Peyer's patch (tissue), 4 donors: ENCODE measurements at regions not wholly inside any gene's neighbourhood (a gene's known extent, or its start where the extent isn't known, plus 50 kb on each side); places are given as distances from the start of the nearest gene placed in this dataset.

ENCODE experiments used
- DNase-seq, 3 donors: peaks; one replicate each; pipeline ENCODE4 v3.0.0-alpha.2; 2017 to 2019
- H3K27ac ChIP-seq, 4 donors: fragments of 200-600 bp; sonication (generic); one replicate each; pipeline ENCODE4 v1.5.1; 2016 to 2019
- H3K27me3 ChIP-seq, 2 donors: fragments of 200-600 bp; sonication (generic); one replicate each; pipeline ENCODE4 v1.5.1; 2019
- H3K36me3 ChIP-seq, 3 donors: fragments of 200-600 bp; sonication (generic); one replicate each; pipeline ENCODE4 v1.5.1; 2016 to 2019
- H3K4me1 ChIP-seq, 4 donors: fragments of 200-600 bp; sonication (generic); one replicate each; pipeline ENCODE4 v1.5.1; 2016 to 2019
- H3K4me3 ChIP-seq, 4 donors: fragments of 200-600 bp; sonication (generic); 1 replicate in 3 of 4; 2 replicates in 1 of 4; pipeline ENCODE4 v1.5.1; 2016 to 2019; ENCODE audit warnings: mild to moderate bottlenecking in 1 of 4
- H3K9me3 ChIP-seq, 4 donors: fragments of 200-600 bp; sonication (generic); one replicate each; pipeline ENCODE4 v1.5.1; 2016 to 2019; ENCODE audit warnings: mild to moderate bottlenecking in 1 of 4
- CTCF ChIP-seq, 6 experiments: fragments of 450-650 bp in 4 of 6; fragments of 200-600 bp in 2 of 6; sonication (generic) in 1 of 6; IDR thresholded peaks; one replicate each; pipeline ENCODE4 v1.5.1; 2017 to 2019; ENCODE audit warnings: antibody characterized with exemption in 6 of 6, mild to moderate bottlenecking in 3 of 6, moderate library complexity in 1 of 6
- POLR2A ChIP-seq, 2 donors: fragments of 450-650 bp; IDR thresholded peaks; one replicate each; pipeline ENCODE4 v1.5.1; 2017; ENCODE audit warnings: antibody characterized with exemption in 2 of 2, mild to moderate bottlenecking in 2 of 2, moderate library complexity in 2 of 2

GRCh38 chr5:40365342-40366330, 314.1 kb upstream of the PTGER4 start:
- Histone ChIP-seq H3K27ac (peak overlapping the region in 1 of 4 donors; percentile 69), H3K27me3 (no peaks in the 10 kb centered on the region), H3K36me3 (no peaks in the 10 kb centered on the region), H3K4me3 (no peak overlapping the region), H3K9me3 (no peaks in the 10 kb centered on the region), H3K4me1 (peaks cover 0 to 6% (median 0%) of the 10 kb centered on the region in 4 donors)
- no peak for DNase-seq
- TF ChIP-seq POLR2A (IDR thresholded peaks at IDR 0.05) (no peak), CTCF (IDR thresholded peaks at IDR 0.05) (no peak)

GRCh38 chr5:40364441-40364840, 315.3 kb upstream of the PTGER4 start:
- H3K9me3 ChIP-seq: no peaks in the 10 kb centered on the region

GRCh38 chr5:40361378-40361777, 318.3 kb upstream of the PTGER4 start:
- Histone ChIP-seq H3K9me3 (no peaks in the 10 kb centered on the region), H3K36me3 (no peaks in the 10 kb centered on the region), H3K4me3 (no peak overlapping the region), H3K4me1 (peaks cover 0 to 6% (median 0%) of the 10 kb centered on the region in 4 donors), H3K27me3 (no peaks in the 10 kb centered on the region), H3K27ac (no peak overlapping the region)
- TF ChIP-seq CTCF (IDR thresholded peaks at IDR 0.05) (no peak), POLR2A (IDR thresholded peaks at IDR 0.05) (no peak)
- DNase-seq: no peak

More at GRCh38 chr5:40364441-40364840, 315.3 kb upstream of the PTGER4 start:
- no peaks in the 10 kb centered on the region for H3K36me3 ChIP-seq
- TF ChIP-seq CTCF (IDR thresholded peaks at IDR 0.05) (no peak), POLR2A (IDR thresholded peaks at IDR 0.05) (no peak)
- no peak overlapping the region for H3K27ac ChIP-seq
- H3K4me3 ChIP-seq: no peak overlapping the region
- no peaks in the 10 kb centered on the region for H3K27me3 ChIP-seq
- DNase-seq: no peak
- peaks cover 0 to 6% (median 0%) of the 10 kb centered on the region in 4 donors for H3K4me1 ChIP-seq

GRCh38 chr5:40360685-40361084, 319.0 kb upstream of the PTGER4 start:
- H3K36me3 ChIP-seq: no peaks in the 10 kb centered on the region
- no peak for TF ChIP-seq POLR2A (IDR thresholded peaks at IDR 0.05)
- H3K4me1 ChIP-seq: peaks cover 0 to 6% (median 0%) of the 10 kb centered on the region in 4 donors
- no peaks in the 10 kb centered on the region for H3K27me3 ChIP-seq
- H3K9me3 ChIP-seq: no peaks in the 10 kb centered on the region
- no peak overlapping the region for H3K27ac ChIP-seq
- H3K4me3 ChIP-seq: no peak overlapping the region
- no peak for DNase-seq

GRCh38 chr5:40359832-40360231, 319.9 kb upstream of the PTGER4 start:
- TF ChIP-seq CTCF (IDR thresholded peaks at IDR 0.05) (no peak), POLR2A (IDR thresholded peaks at IDR 0.05) (no peak)
- DNase-seq: no peak
- Histone ChIP-seq H3K27ac (no peak overlapping the region), H3K36me3 (no peaks in the 10 kb centered on the region), H3K4me3 (no peak overlapping the region), H3K27me3 (no peaks in the 10 kb centered on the region), H3K9me3 (no peaks in the 10 kb centered on the region), H3K4me1 (no peaks in the 10 kb centered on the region)

- H3K9me3 ChIP-seq: no peaks in the 10 kb centered on the region
These were observed 320.6 kb upstream of the PTGER4 start for GRCh38 chr5:40359093-40359492.

More at GRCh38 chr5:40359093-40359492, 320.6 kb upstream of the PTGER4 start:
- Histone ChIP-seq H3K36me3 (no peaks in the 10 kb centered on the region), H3K27me3 (no peaks in the 10 kb centered on the region), H3K27ac (no peak overlapping the region), H3K4me1 (no peaks in the 10 kb centered on the region), H3K4me3 (no peak overlapping the region)
- TF ChIP-seq CTCF (IDR thresholded peaks at IDR 0.05) (no peak), POLR2A (IDR thresholded peaks at IDR 0.05) (no peak)
- no peak for DNase-seq
